H1 (cell line): ENCODE measurements at regions not wholly inside any gene's neighbourhood (a gene's known extent, or its start where the extent isn't known, plus 50 kb on each side); places are given as distances from the start of the nearest gene placed in this dataset.

ENCODE experiments used
- CTCF ChIA-PET: fragments of 300-600 bp; sonication (Branson Sonifier 250); formaldehyde crosslinking; loops from one replicate; lab custom pipeline; 2021; ENCODE audit not compliant: partially characterized antibody; lab: Charles Lee
- POLR2A ChIA-PET: fragments of 300-600 bp; sonication (Branson Sonifier 250); formaldehyde crosslinking; loops from one replicate; lab custom pipeline; 2021; ENCODE audit warnings: inconsistent platforms; ENCODE audit not compliant: partially characterized antibody; lab: Charles Lee
- DNase-seq, 2 experiments: peaks; one replicate each; pipeline versions ENCODE4 v3.0.0 to v3.0.0-alpha.2; 2010 to 2022; ENCODE audit warnings: low spot score in 2 of 2, low read depth in 1 of 2, mixed read lengths in 1 of 2
- FAIRE-seq: peaks from 2 replicates; lab custom pipeline; 2011; peaks lifted over from hg19 to GRCh38; lab: Jason Lieb, UNC
- H2AFZ ChIP-seq: 2 replicates; pipeline ENCODE4 v1.8.1; 2012; ENCODE audit warnings: low read length, inconsistent platforms
- H2AK5ac ChIP-seq: 2 replicates; pipeline ENCODE4 v1.6.1; 2013; ENCODE audit warnings: low read depth, low read length
- H2BK120ac ChIP-seq: replicated peaks from 2 replicates; pipeline ENCODE3; 2013; ENCODE audit warnings: low read depth, low read length, inconsistent platforms
- H2BK12ac ChIP-seq: 2 replicates; pipeline ENCODE4 v1.6.1; 2013; ENCODE audit warnings: low read depth, low read length
- H2BK15ac ChIP-seq: 2 replicates; pipeline ENCODE4 v1.6.1; 2013; ENCODE audit warnings: low read length
- H2BK20ac ChIP-seq: 2 replicates; pipeline ENCODE4 v1.6.1; 2013; ENCODE audit warnings: low read length
- H2BK5ac ChIP-seq: 2 replicates; pipeline ENCODE4 v1.6.1; 2013; ENCODE audit warnings: low read depth, low read length
- H3K14ac ChIP-seq: 2 replicates; pipeline ENCODE4 v1.6.1; 2013; ENCODE audit warnings: inconsistent platforms; ENCODE audit not compliant: insufficient read length
- H3K18ac ChIP-seq: 2 replicates; pipeline ENCODE4 v1.6.1; 2013; ENCODE audit warnings: low read length; ENCODE audit errors: extremely low read depth
- H3K23ac ChIP-seq: 2 replicates; pipeline ENCODE4 v1.6.1; 2013; ENCODE audit warnings: inconsistent platforms; ENCODE audit not compliant: insufficient read length
- H3K23me2 ChIP-seq: 2 replicates; pipeline ENCODE4 v1.6.1; 2013; ENCODE audit warnings: low read depth, low read length
- H3K27ac ChIP-seq: 2 replicates; pipeline ENCODE4 v1.6.1; 2011; ENCODE audit warnings: low read depth, low read length, inconsistent platforms
- H3K27me3 ChIP-seq, 4 experiments: replicated peaks in 1 of 4; 1 replicate in 1 of 4; 2 replicates in 3 of 4; pipeline versions ENCODE4 v1.6.1 to v1.8.1; 2011 to 2013; ENCODE audit warnings: low read length in 3 of 4, mild to moderate bottlenecking in 3 of 4, inconsistent platforms in 2 of 4, mixed read lengths in 2 of 4, moderate library complexity in 1 of 4; ENCODE audit not compliant: control insufficient read depth in 3 of 4, insufficient read depth in 3 of 4; ENCODE audit errors: extremely low read depth in 1 of 4
- H3K36me3 ChIP-seq, 4 experiments: 2 replicates each; pipeline versions ENCODE4 v1.6.1 to v1.8.1; 2011 to 2013; ENCODE audit warnings: mild to moderate bottlenecking in 4 of 4, low read length in 3 of 4, moderate library complexity in 2 of 4, control low read depth in 1 of 4, inconsistent platforms in 1 of 4; ENCODE audit not compliant: insufficient read depth in 4 of 4, control insufficient read depth in 2 of 4
- H3K4ac ChIP-seq: replicated peaks from 2 replicates; pipeline ENCODE3; 2013; ENCODE audit warnings: low read length, low read depth, mixed read lengths, inconsistent platforms; ENCODE audit not compliant: insufficient read length
- H3K4me1 ChIP-seq, 4 experiments: replicated peaks in 1 of 4; 1 replicate in 1 of 4; 2 replicates in 3 of 4; pipeline versions ENCODE4 v1.6.1 to v1.8.1; 2011 to 2013; ENCODE audit warnings: low read length in 3 of 4, inconsistent platforms in 2 of 4, mixed read lengths in 1 of 4; ENCODE audit not compliant: insufficient read depth in 4 of 4, control insufficient read depth in 3 of 4
- H3K4me2 ChIP-seq, 2 experiments: 2 replicates each; pipeline versions ENCODE4 v1.6.1 to v1.8.1; 2011 to 2013; ENCODE audit warnings: low read depth in 2 of 2, low read length in 2 of 2, control low read depth in 1 of 2, inconsistent platforms in 1 of 2, mild to moderate bottlenecking in 1 of 2; ENCODE audit not compliant: insufficient read depth in 1 of 2
- H3K4me3 ChIP-seq, 4 experiments: fragments of 200-600, 300-600 bp in 1 of 4; sonication (generic), shearing (Covaris generic), sonication (Bioruptor Twin) in 1 of 4; 2 replicates each; pipeline versions ENCODE4 v1.5.1 to v1.8.1; 2011 to 2016; ENCODE audit warnings: low read length in 4 of 4, low read depth in 3 of 4, control low read depth in 2 of 4, inconsistent platforms in 2 of 4, mild to moderate bottlenecking in 2 of 4, mixed read lengths in 1 of 4, moderate library complexity in 1 of 4; ENCODE audit not compliant: insufficient read depth in 2 of 4; ENCODE audit errors: extremely low read depth in 1 of 4
- H3K56ac ChIP-seq: replicated peaks from 2 replicates; pipeline ENCODE3; 2013; ENCODE audit warnings: low read depth, mild to moderate bottlenecking, mixed read lengths, low read length, inconsistent platforms; ENCODE audit not compliant: insufficient read length
- H3K79me1 ChIP-seq: 2 replicates; pipeline ENCODE4 v1.6.1; 2013; ENCODE audit warnings: low read depth, low read length, control low read depth
- H3K79me2 ChIP-seq, 2 experiments: 2 replicates each; pipeline versions ENCODE4 v1.6.1 to v1.8.1; 2012 to 2013; ENCODE audit warnings: low read length in 2 of 2, mild to moderate bottlenecking in 2 of 2, inconsistent platforms in 1 of 2; ENCODE audit not compliant: insufficient read depth in 2 of 2, control insufficient read depth in 1 of 2
- H3K9ac ChIP-seq, 4 experiments: replicated peaks in 1 of 4; 1 replicate in 1 of 4; 2 replicates in 3 of 4; pipeline versions ENCODE4 v1.6.1 to v1.8.1; 2011 to 2013; ENCODE audit warnings: low read depth in 3 of 4, low read length in 3 of 4, control low read depth in 2 of 4, mild to moderate bottlenecking in 2 of 4, moderate library complexity in 2 of 4, inconsistent platforms in 1 of 4; ENCODE audit errors: extremely low read depth in 1 of 4
- H3K9me3 ChIP-seq, 2 experiments: 2 replicates each; pipeline versions ENCODE4 v1.6.1 to v1.8.1; 2012 to 2013; ENCODE audit warnings: mild to moderate bottlenecking in 2 of 2, moderate library complexity in 2 of 2, control low read depth in 1 of 2, inconsistent platforms in 1 of 2, low read depth in 1 of 2, low read length in 1 of 2, mixed read lengths in 1 of 2; ENCODE audit not compliant: insufficient read depth in 2 of 2
- H4K20me1 ChIP-seq, 2 experiments: replicated peaks in 1 of 2; 2 replicates each; pipeline versions ENCODE3 to v1.8.1; 2011 to 2013; ENCODE audit warnings: inconsistent platforms in 2 of 2, low read length in 2 of 2, mild to moderate bottlenecking in 1 of 2; ENCODE audit not compliant: insufficient read depth in 2 of 2, control insufficient read depth in 1 of 2
- H4K5ac ChIP-seq: 2 replicates; pipeline ENCODE4 v1.6.1; 2013; ENCODE audit warnings: low read length, low read depth, mixed read lengths, inconsistent platforms; ENCODE audit not compliant: insufficient read length
- H4K8ac ChIP-seq: 2 replicates; pipeline ENCODE4 v1.8.0; 2013; ENCODE audit warnings: mild to moderate bottlenecking, moderate library complexity, low read length, inconsistent platforms; ENCODE audit not compliant: insufficient read depth; ENCODE audit errors: extremely low read depth
- H4K91ac ChIP-seq: replicated peaks from 2 replicates; pipeline ENCODE3; 2013; ENCODE audit warnings: low read length, mixed read lengths, inconsistent platforms; ENCODE audit not compliant: insufficient read length
- ZNF274 ChIP-seq: IDR thresholded peaks from 2 replicates; pipeline ENCODE4 v1.7.0; 2012; ENCODE audit warnings: low read length, borderline replicate concordance; ENCODE audit errors: extremely low read depth
- WGBS, 2 experiments: shearing (Covaris generic) in 1 of 2; methylation state at CpG; one replicate each; pipeline versions ENCODE4 v1.1.6 to v1.1.7; 2013 to 2015; ENCODE audit warnings: low lambda C conversion rate in 2 of 2, mixed read lengths in 2 of 2, inconsistent platforms in 1 of 2, low coverage in 1 of 2, missing lambda C conversion rate in 1 of 2; ENCODE audit not compliant: insufficient replicate concordance in 2 of 2, insufficient coverage in 1 of 2, insufficient read length in 1 of 2; ENCODE audit errors: extremely low coverage in 1 of 2, missing lambda C conversion rate in 1 of 2; 5-methylcytosine and 5-hydroxymethylcytosine counted together

GRCh38 chr2:10192392-10193015, 70.0 kb downstream of the RRM2 start:
- no peak overlapping the region for H4K5ac ChIP-seq
- CTCF ChIA-PET, result interaction anchor here (0.9 to 1.4 kb wide), 5 partner anchors 29 to 95 kb away, joined by 3 to 5 read pairs (median 3); no protein-coding TSS in a partner anchor
- WGBS, 2 experiments, result 88% methylated on average over 10 of the region's 10 CpGs; no CpG with 5 or more reads in 1 of the 2 experiments

More at GRCh38 chr2:10192392-10193015, 70.0 kb downstream of the RRM2 start:
- no peak for TF ChIP-seq ZNF274
- TF ChIP-seq, all 59 proteins: peak for 0
- Histone ChIP-seq H3K36me3 (no peaks in the 10 kb centered on the region), H2AFZ (no peak overlapping the region), H3K27ac (no peak overlapping the region), H3K79me1 (peaks cover 2% of the 10 kb centered on the region; the same call in 1 of the 2 replicates), H3K9me3 (peaks cover 4 to 8% of the 10 kb centered on the region in 2 experiments; a peak in 2 of 4 replicates), H3K56ac (no peak overlapping the region), H3K23ac (no peak overlapping the region), H2AK5ac (no peak overlapping the region), H2BK20ac (no peak overlapping the region), H3K4ac (no peak overlapping the region), H3K4me3 (no peak overlapping the region), H2BK120ac (no peak overlapping the region), H3K14ac (no peak overlapping the region), H2BK5ac (no peak overlapping the region), H3K27me3 (no peaks in the 10 kb centered on the region), H4K8ac (no peak overlapping the region; the same call in 1 of the 2 replicates), H3K4me1 (no peaks in the 10 kb centered on the region), H3K4me2 (no peak overlapping the region), H2BK15ac (no peak overlapping the region), H2BK12ac (no peak overlapping the region), H3K79me2 (no peaks in the 10 kb centered on the region), H4K20me1 (peaks cover 0 to 7% of the 10 kb centered on the region in 2 experiments), H3K9ac (no peak overlapping the region; a peak in 1 of 7 replicates), H4K91ac (no peak overlapping the region), H3K18ac (no peak overlapping the region), H3K23me2 (peaks cover 10% of the 10 kb centered on the region; the same call in 1 of the 2 replicates)
- FAIRE-seq (no peak), DNase-seq (no peak)
- POLR2A ChIA-PET, result interaction anchor here (1.1 to 1.2 kb wide), 2 partner anchors 10 to 256 kb away, joined by 3 to 4 read pairs; partner anchors contain the start of gene ODC1
